GM21619 (cell line): ENCODE measurements at regions not wholly inside any gene's neighbourhood (a gene's known extent, or its start where the extent isn't known, plus 50 kb on each side); places are given as distances from the start of the nearest gene placed in this dataset.
"Not testable (repeated sequence)": the region's sequence is repeated elsewhere in the genome, so short reads cannot be mapped to it uniquely, and the experiment has no call there.

ENCODE experiments used
- ATAC-seq: cut with Tn5 transposase; IDR thresholded peaks from one replicate; pipeline ENCODE4 v1.9.1; 2021; ENCODE audit not compliant: unreplicated experiment

GRCh38 chr10:129213996-129214395 lies 253.0 kb upstream of the MGMT start:
- not testable (repeated sequence) for ATAC-seq

GRCh38 chr10:129219364-129219763 lies 247.7 kb upstream of the MGMT start:
- ATAC-seq = no peak

GRCh38 chr10:129222436-129222835 lies 244.6 kb upstream of the MGMT start:
- ATAC-seq = no peak

- ATAC-seq = no peak
Observed at GRCh38 chr10:129223363-129223762, 243.7 kb upstream of the MGMT start.

- ATAC-seq = no peak
Observed at GRCh38 chr10:129224065-129224464, 243.0 kb upstream of the MGMT start.

- no peak for ATAC-seq
Observed at GRCh38 chr10:129231821-129232220, 235.2 kb upstream of the MGMT start.

GRCh38 chr10:129233351-129234148 lies 233.5 kb upstream of the MGMT start:
- no peak for ATAC-seq

GRCh38 chr10:129236274-129236691 lies 230.8 kb upstream of the MGMT start:
- no peak for ATAC-seq

- no peak for ATAC-seq
Observed at GRCh38 chr10:129241461-129241860, 225.6 kb upstream of the MGMT start.

- ATAC-seq = no peak
Observed at GRCh38 chr10:129244298-129244697, 222.7 kb upstream of the MGMT start.

- ATAC-seq = no peak
Observed at GRCh38 chr10:129244757-129245156, 222.3 kb upstream of the MGMT start.

GRCh38 chr10:129253161-129253864 lies 213.7 kb upstream of the MGMT start:
- no peak for ATAC-seq

- ATAC-seq = no peak
Observed at GRCh38 chr10:129253865-129254179, 213.2 kb upstream of the MGMT start.

GRCh38 chr10:129258283-129258923 lies 208.6 kb upstream of the MGMT start:
- ATAC-seq = no peak

GRCh38 chr10:129259128-129259815 lies 207.8 kb upstream of the MGMT start:
- ATAC-seq = no peak

- ATAC-seq = no peak
Observed at GRCh38 chr10:129272176-129272575, 194.9 kb upstream of the MGMT start.

GRCh38 chr10:129272866-129273650 lies 194.0 kb upstream of the MGMT start:
- no peak for ATAC-seq

GRCh38 chr10:129273860-129274259 lies 193.2 kb upstream of the MGMT start:
- no peak for ATAC-seq

GRCh38 chr10:129274748-129275474 lies 192.1 kb upstream of the MGMT start:
- no peak for ATAC-seq

GRCh38 chr10:129275886-129276285 lies 191.2 kb upstream of the MGMT start:
- ATAC-seq = no peak
